A549 (cell line): ENCODE measurements at regions not wholly inside any gene's neighbourhood (a gene's known extent, or its start where the extent isn't known, plus 50 kb on each side); places are given as distances from the start of the nearest gene placed in this dataset.

Source experiments
- CTCF ChIP-seq: fragments of >200 bp; sonication (Bioruptor Twin); formaldehyde crosslinking; IDR thresholded peaks from 3 replicates; pipeline ENCODE4 v1.5.1; 2016
- ELK1 ChIP-seq: fragments of 150-350 bp; IDR thresholded peaks from 2 replicates; pipeline ENCODE4 v1.6.1; 2014; ENCODE audit warnings: low read depth, mild to moderate bottlenecking, low read length
- EP300 ChIP-seq, 2 experiments: fragments of >200 bp; sonication (Bioruptor Twin); formaldehyde crosslinking; IDR thresholded peaks; 2 replicates in 1 of 2; 3 replicates in 1 of 2; pipeline ENCODE4 v1.6.1; 2016 to 2017
- FOSB ChIP-seq: fragments of 250-450 bp; sonication (Bioruptor Pico); IDR thresholded peaks from 2 replicates; pipeline ENCODE4 v1.5.0; 2020; ENCODE audit warnings: mild to moderate bottlenecking, moderate library complexity
- FOSL2 ChIP-seq, 2 experiments: fragments of 450-650 bp in 1 of 2; fragments of >200 bp in 1 of 2; sonication (Bioruptor Twin) in 1 of 2; formaldehyde crosslinking; IDR thresholded peaks; 2 replicates each; pipeline versions ENCODE4 v1.5.0 to v1.6.1; 2016 to 2020; ENCODE audit warnings: mild to moderate bottlenecking in 1 of 2, moderate library complexity in 1 of 2
- KDM1A ChIP-seq: fragments of 200-600 bp; sonication (generic); IDR thresholded peaks from 2 replicates; pipeline ENCODE4 v1.6.1; 2016; ENCODE audit warnings: low read depth, mild to moderate bottlenecking
- MAX ChIP-seq: IDR thresholded peaks from 2 replicates; pipeline ENCODE4 v1.6.1; 2012
- MYC ChIP-seq: IDR thresholded peaks from 2 replicates; pipeline ENCODE4 v1.6.1; 2012; ENCODE audit warnings: mild to moderate bottlenecking, inconsistent platforms, low read length, improper control_type of control experiment, borderline replicate concordance
- POLR2A ChIP-seq: IDR thresholded peaks from 2 replicates; pipeline ENCODE4 v1.6.1; 2012; ENCODE audit warnings: mild to moderate bottlenecking, low read length
- RAD21 ChIP-seq, 2 experiments: fragments of >200 bp in 1 of 2; sonication (Bioruptor Twin) in 1 of 2; formaldehyde crosslinking in 1 of 2; IDR thresholded peaks in 1 of 2; conservative IDR thresholded peaks in 1 of 2; 2 replicates in 1 of 2; 3 replicates in 1 of 2; pipeline ENCODE4 v1.6.1; 2012 to 2018; ENCODE audit warnings: inconsistent platforms in 1 of 2
- REST ChIP-seq: fragments of 200-600 bp; sonication (generic); IDR thresholded peaks from 2 replicates; pipeline ENCODE4 v1.6.1; 2016; ENCODE audit warnings: antibody characterized with exemption, mild to moderate bottlenecking, moderate library complexity
- SMC3 ChIP-seq: fragments of >200 bp; sonication (Bioruptor Twin); formaldehyde crosslinking; IDR thresholded peaks from 3 replicates; pipeline ENCODE4 v1.6.1; 2018; ENCODE audit warnings: inconsistent platforms
- USF2 ChIP-seq: fragments of 450-650 bp; IDR thresholded peaks from 2 replicates; pipeline ENCODE4 v1.6.1; 2014; ENCODE audit warnings: antibody characterized with exemption
- ZC3H11A ChIP-seq: fragments of 450-650 bp; IDR thresholded peaks from 2 replicates; pipeline ENCODE4 v1.6.1; 2014; ENCODE audit warnings: antibody characterized with exemption, mild to moderate bottlenecking

GRCh38 chr6:1181939-1182605 lies 129.8 kb upstream of the FOXQ1 start:
- no peak for TF ChIP-seq ZC3H11A
- TF ChIP-seq USF2: no peak
- no peak for TF ChIP-seq CTCF
- no peak for TF ChIP-seq SMC3
- no peak for TF ChIP-seq REST
- TF ChIP-seq KDM1A: no peak
- TF ChIP-seq MYC: no peak
- TF ChIP-seq FOSB (CRISPR knock-in tag): no peak
- no peak for TF ChIP-seq FOSL2 (IDR thresholded peaks at IDR 0.05)
- 0 out of 2 replicates have a peak, but pooled peaks have one; percentile 29 for TF ChIP-seq FOSL2 (CRISPR knock-in tag; IDR thresholded peaks at IDR 0.05)
- no peak for TF ChIP-seq ELK1
- TF ChIP-seq POLR2A: no peak
- TF ChIP-seq EP300 (IDR thresholded peaks at IDR 0.05): no peak
- TF ChIP-seq MAX: no peak
- TF ChIP-seq RAD21 (conservative IDR thresholded peaks at IDR 0.05 in 1 of 2, IDR thresholded peaks at IDR 0.05 in 1 of 2): no peak
